ENCODE measurements at regions not wholly inside any gene's neighbourhood (a gene's known extent, or its start where the extent isn't known, plus 50 kb on each side); places are given as distances from the start of the nearest gene placed in this dataset.

GRCh38 chr3:174540116-174540908 is 318.8 kb upstream of the NAALADL2 start:
- 76 to 78% methylated on average over 3 of the region's 3 CpGs for WGBS, 2 donors
- H3K4me3 ChIP-seq, result no peak overlapping the region
- H3K9me3 ChIP-seq, result no peaks in the 10 kb centered on the region
- H3K4me1 ChIP-seq, result no peaks in the 10 kb centered on the region
- no peaks in the 10 kb centered on the region for H3K36me3 ChIP-seq (replicated peaks in 1 of 2; ENCODE audit: insufficient read depth in 1 of 2, low read depth in 2 of 2)
- TF ChIP-seq CTCF (IDR thresholded peaks at IDR 0.05) (no peak), POLR2A (IDR thresholded peaks at IDR 0.05) (no peak)
- no peak overlapping the region for H3K27ac ChIP-seq
- DNase-seq, result no peak
- no peaks in the 10 kb centered on the region for H3K27me3 ChIP-seq
- intact Hi-C loops (cut with DNase I), result no loop called here
- ATAC-seq, result no peak

GRCh38 chr3:174541708-174542315 is 317.3 kb upstream of the NAALADL2 start:
- H3K4me3 ChIP-seq, result no peak overlapping the region
- no peak for DNase-seq
- no peaks in the 10 kb centered on the region for H3K27me3 ChIP-seq
- no peak for ATAC-seq
- H3K9me3 ChIP-seq, result no peaks in the 10 kb centered on the region
- TF ChIP-seq CTCF (IDR thresholded peaks at IDR 0.05) (no peak), POLR2A (IDR thresholded peaks at IDR 0.05) (no peak)
- H3K27ac ChIP-seq, result no peak overlapping the region
- no peaks in the 10 kb centered on the region for H3K36me3 ChIP-seq (replicated peaks in 1 of 2; ENCODE audit: insufficient read depth in 1 of 2, low read depth in 2 of 2)
- no peaks in the 10 kb centered on the region for H3K4me1 ChIP-seq
- 85 to 87% methylated on average over 2 of the region's 2 CpGs for WGBS, 2 donors
- intact Hi-C loops (cut with DNase I), result no loop called here

DNA sequence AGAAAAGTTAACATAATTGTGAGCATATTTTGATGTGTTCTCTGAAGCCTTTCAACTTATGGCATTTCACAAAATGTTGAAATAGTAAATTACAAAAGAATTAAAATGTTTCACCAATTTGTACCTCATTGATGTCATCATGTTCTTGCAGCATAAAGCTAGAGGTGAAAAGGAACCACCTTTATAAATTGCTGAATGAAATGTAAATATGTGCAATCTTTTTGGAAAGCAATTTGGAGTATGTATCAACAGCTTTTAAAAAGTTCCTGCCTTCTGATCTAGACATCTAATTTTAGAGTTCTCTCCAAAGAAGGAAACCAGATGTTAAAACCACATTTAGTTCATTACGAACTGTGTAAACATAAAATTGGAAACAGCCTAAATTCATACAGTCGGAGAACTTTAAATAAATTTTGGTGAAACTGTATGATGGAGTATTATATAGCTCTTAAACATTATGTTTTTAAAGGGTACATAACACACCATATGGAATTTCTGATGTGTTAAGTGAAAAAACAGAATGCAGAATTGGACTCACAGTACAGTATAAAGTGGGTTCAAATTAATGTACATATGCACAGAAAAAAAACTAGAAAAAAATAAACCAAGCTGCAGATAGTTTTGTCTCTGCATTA is 311.2 kb upstream of the NAALADL2 start:
- 59 to 65% methylated on average over 2 of the region's 2 CpGs for WGBS, 2 donors
- no peaks in the 10 kb centered on the region for H3K27me3 ChIP-seq
- H3K4me1 ChIP-seq, result no peaks in the 10 kb centered on the region
- no peaks in the 10 kb centered on the region for H3K36me3 ChIP-seq (replicated peaks in 1 of 2; ENCODE audit: insufficient read depth in 1 of 2, low read depth in 2 of 2)
- H3K27ac ChIP-seq, result no peak overlapping the region
- no peak for TF ChIP-seq CTCF (IDR thresholded peaks at IDR 0.05)
- no peak for TF ChIP-seq POLR2A (IDR thresholded peaks at IDR 0.05)
- ATAC-seq, result no peak
- no peak for DNase-seq
- intact Hi-C loops (cut with DNase I), result no loop called here
- H3K4me3 ChIP-seq, result no peak overlapping the region
- H3K9me3 ChIP-seq, result no peaks in the 10 kb centered on the region

DNA sequence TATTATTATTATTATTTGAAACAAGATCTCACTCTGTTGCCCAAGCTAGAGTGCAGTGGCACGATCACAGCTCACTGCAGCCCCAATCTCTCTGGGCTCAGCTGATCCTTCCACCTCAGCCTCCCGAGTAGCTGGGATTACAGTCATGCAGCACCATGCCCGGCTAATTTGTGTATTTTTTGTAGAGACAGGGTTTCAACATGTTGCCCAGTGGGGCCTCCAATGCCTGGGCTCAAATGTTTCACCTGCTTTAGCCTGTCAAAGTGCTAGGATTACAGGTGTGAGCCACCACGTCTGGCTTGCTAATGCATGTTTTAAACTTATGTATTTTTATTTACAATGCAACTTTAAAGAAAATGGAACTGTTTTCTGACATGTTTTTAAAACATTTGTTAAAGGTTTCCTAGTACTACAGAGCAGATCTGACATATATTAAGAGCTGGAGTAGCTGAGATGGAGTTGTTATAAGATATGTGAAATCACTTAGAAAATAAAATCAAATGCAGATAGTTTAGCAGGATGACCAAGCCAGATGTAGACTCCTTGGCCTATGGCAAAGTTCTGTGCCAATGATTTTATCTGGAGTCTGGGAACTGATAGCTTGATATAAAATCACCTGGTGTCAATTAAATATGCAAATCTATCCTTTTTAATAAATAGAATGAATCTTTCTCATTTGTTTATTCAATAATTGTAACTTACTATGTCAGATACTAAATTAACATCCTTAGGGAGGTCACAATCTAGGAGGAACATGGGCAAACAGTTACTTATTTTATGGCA is 310.1 kb upstream of the NAALADL2 start:
- H3K4me1 ChIP-seq, result no peaks in the 10 kb centered on the region
- H3K27ac ChIP-seq, result no peak overlapping the region
- no peaks in the 10 kb centered on the region for H3K9me3 ChIP-seq
- H3K36me3 ChIP-seq (replicated peaks in 1 of 2; ENCODE audit: insufficient read depth in 1 of 2, low read depth in 2 of 2), result no peaks in the 10 kb centered on the region
- 63 to 78% methylated on average over 4 of the region's 4 CpGs for WGBS, 2 donors
- ATAC-seq (no peak), DNase-seq (no peak)
- intact Hi-C loops (cut with DNase I), result no loop called here
- TF ChIP-seq POLR2A (IDR thresholded peaks at IDR 0.05) (no peak), CTCF (IDR thresholded peaks at IDR 0.05) (no peak)
- no peaks in the 10 kb centered on the region for H3K27me3 ChIP-seq
- no peak overlapping the region for H3K4me3 ChIP-seq

All from body of pancreas (tissue), 4 donors.